GM19395 (cell line): ENCODE measurements at regions not wholly inside any gene's neighbourhood (a gene's known extent, or its start where the extent isn't known, plus 50 kb on each side); places are given as distances from the start of the nearest gene placed in this dataset.

ENCODE experiments used
- ATAC-seq: cut with Tn5 transposase; IDR thresholded peaks from one replicate; pipeline ENCODE4 v1.9.1; 2021; ENCODE audit warnings: mild to moderate bottlenecking, moderate library complexity; ENCODE audit not compliant: unreplicated experiment

GRCh38 chr20:7029019-7029418 is 261.5 kb downstream of the BMP2 start:
- no peak for ATAC-seq

- no peak for ATAC-seq
These were observed 263.7 kb downstream of the BMP2 start for GRCh38 chr20:7031222-7031621.

- ATAC-seq = no peak
These were observed 270.5 kb downstream of the BMP2 start for GRCh38 chr20:7038029-7038428.

- ATAC-seq = no peak
These were observed 290.1 kb downstream of the BMP2 start for GRCh38 chr20:7057611-7058010.

- ATAC-seq = no peak
These were observed 311.3 kb downstream of the BMP2 start for GRCh38 chr20:7078804-7079203.

GRCh38 chr20:7080472-7080871 is 313.0 kb downstream of the BMP2 start:
- ATAC-seq = no peak

GRCh38 chr20:7085467-7085866 is 318.0 kb downstream of the BMP2 start:
- ATAC-seq = no peak

- no peak for ATAC-seq
These were observed 320.3 kb downstream of the BMP2 start for GRCh38 chr20:7087803-7088202.

- ATAC-seq = no peak
These were observed 322.5 kb downstream of the BMP2 start for GRCh38 chr20:7090001-7090400.

GRCh38 chr20:7090811-7091210 is 323.3 kb downstream of the BMP2 start:
- ATAC-seq = no peak

GRCh38 chr20:7091655-7092054 is 324.2 kb downstream of the BMP2 start:
- ATAC-seq = no peak

GRCh38 chr20:7094438-7094997 is 327.0 kb downstream of the BMP2 start:
- ATAC-seq = peak; percentile 68

- no peak for ATAC-seq
These were observed 339.4 kb downstream of the BMP2 start for GRCh38 chr20:7106910-7107309.

- ATAC-seq = no peak
These were observed 341.4 kb downstream of the BMP2 start for GRCh38 chr20:7108929-7109328.

GRCh38 chr20:7113577-7114466 is 346.3 kb downstream of the BMP2 start:
- peak; percentile 52 for ATAC-seq

- ATAC-seq = no peak
These were observed 356.0 kb downstream of the BMP2 start for GRCh38 chr20:7123457-7123856.

- ATAC-seq = no peak
These were observed 356.6 kb downstream of the BMP2 start for GRCh38 chr20:7124120-7124519.

GRCh38 chr20:7136886-7137285 is 369.4 kb downstream of the BMP2 start:
- ATAC-seq = no peak

- ATAC-seq = peak; percentile 82
These were observed 370.1 kb downstream of the BMP2 start for GRCh38 chr20:7137395-7138151.

- ATAC-seq = no peak
These were observed 377.0 kb downstream of the BMP2 start for GRCh38 chr20:7144464-7144863.

- no peak for ATAC-seq
These were observed 379.2 kb downstream of the BMP2 start for GRCh38 chr20:7146552-7147219.
